KMS-11 (cell line): ENCODE measurements at regions not wholly inside any gene's neighbourhood (a gene's known extent, or its start where the extent isn't known, plus 50 kb on each side); places are given as distances from the start of the nearest gene placed in this dataset.

ENCODE experiments used
- H2AFZ ChIP-seq: fragments of 200-600 bp; sonication (generic); 2 replicates; pipeline ENCODE4 v1.6.1; 2016; ENCODE audit warnings: antibody characterized with exemption, mixed run types, low read depth
- H3K27ac ChIP-seq: fragments of 200-600 bp; sonication (generic); 2 replicates; pipeline ENCODE4 v1.6.1; 2016; ENCODE audit warnings: mild to moderate bottlenecking, mixed run types
- H3K27me3 ChIP-seq: fragments of 200-600 bp; sonication (generic); 2 replicates; pipeline ENCODE4 v1.6.1; 2017; ENCODE audit warnings: mild to moderate bottlenecking, low read depth, mixed run types, moderate library complexity; ENCODE audit not compliant: insufficient read depth
- H3K36me3 ChIP-seq: fragments of 200-600 bp; sonication (generic); 2 replicates; pipeline ENCODE4 v1.6.1; 2017; ENCODE audit warnings: mild to moderate bottlenecking, mixed run types; ENCODE audit not compliant: insufficient read depth
- H3K4me1 ChIP-seq: fragments of 200-600 bp; sonication (generic); 2 replicates; pipeline ENCODE4 v1.6.1; 2016; ENCODE audit warnings: mild to moderate bottlenecking, low read depth, mixed run types; ENCODE audit not compliant: poor library complexity, severe bottlenecking
- H3K4me2 ChIP-seq: fragments of 200-600 bp; sonication (generic); 2 replicates; pipeline ENCODE4 v1.7.0; 2016; ENCODE audit warnings: mild to moderate bottlenecking, mixed run types
- H3K4me3 ChIP-seq: fragments of 200-600 bp; sonication (generic); IDR thresholded peaks from 2 replicates; pipeline ENCODE4 v1.6.1; 2017; ENCODE audit warnings: low read depth, low read length, mixed read lengths; ENCODE audit not compliant: insufficient read depth
- H3K79me2 ChIP-seq: fragments of 200-600 bp; sonication (generic); 2 replicates; pipeline ENCODE4 v1.6.1; 2016; ENCODE audit warnings: low read depth, mixed run types; ENCODE audit not compliant: insufficient read depth
- H3K9ac ChIP-seq: fragments of 200-600 bp; sonication (generic); 2 replicates; pipeline ENCODE4 v1.6.1; 2016; ENCODE audit warnings: mild to moderate bottlenecking, mixed run types
- H4K20me1 ChIP-seq: fragments of 200-600 bp; sonication (generic); 2 replicates; pipeline ENCODE4 v1.6.1; 2016; ENCODE audit warnings: mild to moderate bottlenecking, mixed run types; ENCODE audit not compliant: insufficient read depth
- CTCF ChIP-seq: fragments of 200-600 bp; sonication (generic); conservative IDR thresholded peaks from 2 replicates; pipeline ENCODE4 v1.6.1; 2017; ENCODE audit warnings: low read depth, mild to moderate bottlenecking, antibody characterized with exemption, low read length, moderate library complexity, mixed read lengths

- Histone ChIP-seq H3K79me2 (no peaks in the 10 kb centered on the region), H3K9ac (no peak overlapping the region), H3K27ac (no peak overlapping the region), H3K4me1 (no peaks in the 10 kb centered on the region), H4K20me1 (no peaks in the 10 kb centered on the region), H3K27me3 (no peaks in the 10 kb centered on the region), H2AFZ (no peak overlapping the region), H3K36me3 (no peaks in the 10 kb centered on the region), H3K4me3 (no peak overlapping the region), H3K4me2 (no peak overlapping the region)
- TF ChIP-seq CTCF, result no peak
Measured at GRCh38 chr21:27761623-27762022, 794.7 kb upstream of the ADAMTS5 start.

GRCh38 chr21:27759820-27760219, 792.9 kb upstream of the ADAMTS5 start:
- H3K27ac ChIP-seq, result no peak overlapping the region
- H3K36me3 ChIP-seq, result no peaks in the 10 kb centered on the region
- no peak overlapping the region for H3K4me3 ChIP-seq
- H4K20me1 ChIP-seq, result no peaks in the 10 kb centered on the region
- H3K4me1 ChIP-seq, result no peaks in the 10 kb centered on the region
- H3K9ac ChIP-seq, result no peak overlapping the region
- no peaks in the 10 kb centered on the region for H3K27me3 ChIP-seq
- H3K4me2 ChIP-seq, result no peak overlapping the region
- H2AFZ ChIP-seq, result no peak overlapping the region
- TF ChIP-seq CTCF, result no peak
- no peaks in the 10 kb centered on the region for H3K79me2 ChIP-seq

- H3K4me2 ChIP-seq, result no peak overlapping the region
- no peaks in the 10 kb centered on the region for H3K4me1 ChIP-seq
- H3K79me2 ChIP-seq, result no peaks in the 10 kb centered on the region
- no peaks in the 10 kb centered on the region for H3K27me3 ChIP-seq
- H3K27ac ChIP-seq, result no peak overlapping the region
- no peaks in the 10 kb centered on the region for H4K20me1 ChIP-seq
- H3K9ac ChIP-seq, result no peak overlapping the region
- TF ChIP-seq CTCF, result no peak
- H2AFZ ChIP-seq, result no peak overlapping the region
- H3K36me3 ChIP-seq, result no peaks in the 10 kb centered on the region
- no peak overlapping the region for H3K4me3 ChIP-seq
Measured at GRCh38 chr21:27759091-27759659, 792.3 kb upstream of the ADAMTS5 start.

- H3K36me3 ChIP-seq, result no peaks in the 10 kb centered on the region
- no peak overlapping the region for H3K9ac ChIP-seq
- no peak overlapping the region for H2AFZ ChIP-seq
- no peak for TF ChIP-seq CTCF
- H3K27ac ChIP-seq, result no peak overlapping the region
- no peaks in the 10 kb centered on the region for H4K20me1 ChIP-seq
- H3K27me3 ChIP-seq, result no peaks in the 10 kb centered on the region
- no peak overlapping the region for H3K4me2 ChIP-seq
- H3K4me3 ChIP-seq, result no peak overlapping the region
- H3K4me1 ChIP-seq, result no peaks in the 10 kb centered on the region
- no peaks in the 10 kb centered on the region for H3K79me2 ChIP-seq
Measured at GRCh38 chr21:27756191-27756590, 789.3 kb upstream of the ADAMTS5 start.
